Upper lobe of right lung (tissue), 1 donor: ENCODE measurements at regions not wholly inside any gene's neighbourhood (a gene's known extent, or its start where the extent isn't known, plus 50 kb on each side); places are given as distances from the start of the nearest gene placed in this dataset.

Experiments
- ATAC-seq: fragments of 200-7000 bp; cut with Tn5 transposase; one replicate; pipeline ENCODE4 v1.9.1; 2020; ENCODE audit warnings: mild to moderate bottlenecking, moderate library complexity
- DNase-seq: peaks from one replicate; pipeline ENCODE4 v3.0.0-alpha.2; 2020
- H3K27ac ChIP-seq: fragments of 200-600 bp; one replicate; pipeline ENCODE4 v1.8.0; 2022
- H3K27me3 ChIP-seq: fragments of 200-600 bp; one replicate; pipeline ENCODE4 v1.8.0; 2022; ENCODE audit warnings: mild to moderate bottlenecking
- H3K36me3 ChIP-seq: fragments of 200-600 bp; one replicate; pipeline ENCODE4 v1.8.0; 2022
- H3K4me1 ChIP-seq: fragments of 200-600 bp; one replicate; pipeline ENCODE4 v1.8.0; 2022
- H3K4me3 ChIP-seq: fragments of 200-600 bp; one replicate; pipeline ENCODE4 v1.8.0; 2022; ENCODE audit warnings: mild to moderate bottlenecking
- H3K9me3 ChIP-seq: fragments of 200-600 bp; one replicate; pipeline ENCODE4 v1.8.0; 2022
- CTCF ChIP-seq: fragments of 200-600 bp; IDR thresholded peaks from one replicate; pipeline ENCODE4 v1.8.0; 2022; ENCODE audit warnings: antibody characterized with exemption
- intact Hi-C: fragments of 100-400 bp; cut with DNase I; formaldehyde crosslinking; loops from one replicate; pipeline ENCODE4 v1.11.0; 2022
- donor health status: DM: no; HTN: yes; CAD: no; lungs with severe emphysema.

GRCh38 chr3:3531476-3531875 is 267.8 kb upstream of the LRRN1 start:
- no peak for ATAC-seq
- Histone ChIP-seq H3K27ac (no peak overlapping the region), H3K27me3 (no peaks in the 10 kb centered on the region), H3K36me3 (no peaks in the 10 kb centered on the region), H3K4me3 (no peak overlapping the region), H3K4me1 (no peaks in the 10 kb centered on the region), H3K9me3 (no peaks in the 10 kb centered on the region)
- intact Hi-C loops, result no loop called here
- no peak for DNase-seq
- no peak for TF ChIP-seq CTCF

GRCh38 chr3:3519266-3519665 is 280.0 kb upstream of the LRRN1 start:
- intact Hi-C loops, result no loop called here
- Histone ChIP-seq H3K27me3 (no peaks in the 10 kb centered on the region), H3K27ac (no peak overlapping the region), H3K9me3 (no peaks in the 10 kb centered on the region), H3K4me3 (no peak overlapping the region), H3K4me1 (no peaks in the 10 kb centered on the region), H3K36me3 (no peaks in the 10 kb centered on the region)
- ATAC-seq (no peak), DNase-seq (no peak)
- no peak for TF ChIP-seq CTCF

GRCh38 chr3:3516996-3517395 is 282.2 kb upstream of the LRRN1 start:
- TF ChIP-seq CTCF, result no peak
- Histone ChIP-seq H3K4me3 (no peak overlapping the region), H3K9me3 (no peaks in the 10 kb centered on the region), H3K27ac (no peak overlapping the region), H3K27me3 (no peaks in the 10 kb centered on the region), H3K36me3 (no peaks in the 10 kb centered on the region), H3K4me1 (no peaks in the 10 kb centered on the region)
- DNase-seq (no peak), ATAC-seq (no peak)
- intact Hi-C loops, result no loop called here

- intact Hi-C loops, result no loop called here
- ATAC-seq, result no peak
These were observed 282.8 kb upstream of the LRRN1 start for GRCh38 chr3:3516384-3516783.

GRCh38 chr3:3509665-3510064 is 289.6 kb upstream of the LRRN1 start:
- no peak for DNase-seq
- Histone ChIP-seq H3K27me3 (no peaks in the 10 kb centered on the region), H3K27ac (no peak overlapping the region), H3K4me1 (no peaks in the 10 kb centered on the region), H3K4me3 (no peak overlapping the region), H3K36me3 (no peaks in the 10 kb centered on the region), H3K9me3 (no peaks in the 10 kb centered on the region)
- no peak for TF ChIP-seq CTCF
- intact Hi-C loops, result no loop called here
- ATAC-seq, result no peak

More at GRCh38 chr3:3516384-3516783, 282.8 kb upstream of the LRRN1 start:
- no peak overlapping the region for H3K27ac ChIP-seq
- no peaks in the 10 kb centered on the region for H3K9me3 ChIP-seq
- H3K4me1 ChIP-seq, result no peaks in the 10 kb centered on the region
- no peak for TF ChIP-seq CTCF
- no peak for DNase-seq
- H3K27me3 ChIP-seq, result no peaks in the 10 kb centered on the region
- no peak overlapping the region for H3K4me3 ChIP-seq
- no peaks in the 10 kb centered on the region for H3K36me3 ChIP-seq

- intact Hi-C loops, result no loop called here
- no peaks in the 10 kb centered on the region for H3K36me3 ChIP-seq
- TF ChIP-seq CTCF, result no peak
- H3K27ac ChIP-seq, result no peak overlapping the region
- H3K4me3 ChIP-seq, result no peak overlapping the region
- DNase-seq (no peak), ATAC-seq (no peak)
- H3K9me3 ChIP-seq, result no peaks in the 10 kb centered on the region
- H3K27me3 ChIP-seq, result no peaks in the 10 kb centered on the region
- no peaks in the 10 kb centered on the region for H3K4me1 ChIP-seq
These were observed 294.5 kb upstream of the LRRN1 start for GRCh38 chr3:3504686-3505085.
